ENCODE measurements at regions not wholly inside any gene's neighbourhood (a gene's known extent, or its start where the extent isn't known, plus 50 kb on each side); places are given as distances from the start of the nearest gene placed in this dataset.
"Not testable (repeated sequence)": the region's sequence is repeated elsewhere in the genome, so short reads cannot be mapped to it uniquely, and the experiment has no call there.

GRCh38 chr3:110016235-110016815, 679.0 kb upstream of the DPPA4 start:
- FAIRE-seq: no peak

GRCh38 chr3:110017304-110017703, 680.0 kb upstream of the DPPA4 start:
- no peak for FAIRE-seq

- FAIRE-seq: no peak
Observed at GRCh38 chr3:110021659-110022058, 684.3 kb upstream of the DPPA4 start.

GRCh38 chr3:110023022-110023421, 685.7 kb upstream of the DPPA4 start:
- not testable (repeated sequence) for FAIRE-seq

GRCh38 chr3:110026421-110026820, 689.1 kb upstream of the DPPA4 start:
- no peak for FAIRE-seq

- no peak for FAIRE-seq
Observed at GRCh38 chr3:110027446-110028080, 690.2 kb upstream of the DPPA4 start.

- FAIRE-seq: no peak
Observed at GRCh38 chr3:110031975-110032374, 694.6 kb upstream of the DPPA4 start.

- no peak for FAIRE-seq
Observed at GRCh38 chr3:110059431-110059830, 722.1 kb upstream of the DPPA4 start.

- no peak for FAIRE-seq
Observed at GRCh38 chr3:110062716-110063115, 725.4 kb upstream of the DPPA4 start.

GRCh38 chr3:110063178-110063577, 725.8 kb upstream of the DPPA4 start:
- no peak for FAIRE-seq

- FAIRE-seq: peak; percentile 9
Observed at GRCh38 chr3:110066206-110066605, 728.9 kb upstream of the DPPA4 start.

GRCh38 chr3:110067527-110067926, 730.2 kb upstream of the DPPA4 start:
- FAIRE-seq: no peak

- FAIRE-seq: no peak
Observed at GRCh38 chr3:110069761-110070160, 732.4 kb upstream of the DPPA4 start.

GRCh38 chr3:110070161-110070916, 733.0 kb upstream of the DPPA4 start:
- peak; percentile 100 for FAIRE-seq

- no peak for FAIRE-seq
Observed at GRCh38 chr3:110074095-110074494, 736.7 kb upstream of the DPPA4 start.

GRCh38 chr3:110077093-110077492, 739.7 kb upstream of the DPPA4 start:
- FAIRE-seq: no peak

- FAIRE-seq: no peak
Observed at GRCh38 chr3:110093411-110093810, 756.1 kb upstream of the DPPA4 start.

GRCh38 chr3:110093812-110094401, 756.6 kb upstream of the DPPA4 start:
- FAIRE-seq: no peak

- FAIRE-seq: peak; percentile 56
Observed at GRCh38 chr3:110099711-110100110, 762.4 kb upstream of the DPPA4 start.

GRCh38 chr3:110101361-110101760, 764.0 kb upstream of the DPPA4 start:
- no peak for FAIRE-seq

GRCh38 chr3:110106805-110107204, 769.5 kb upstream of the DPPA4 start:
- no peak for FAIRE-seq

- FAIRE-seq: no peak
Observed at GRCh38 chr3:110123946-110124345, 786.6 kb upstream of the DPPA4 start.

GRCh38 chr3:110126065-110126464, 788.7 kb upstream of the DPPA4 start:
- no peak for FAIRE-seq

- FAIRE-seq: no peak
Observed at GRCh38 chr3:110133971-110134370, 796.6 kb upstream of the DPPA4 start.
